ENCODE measurements at regions not wholly inside any gene's neighbourhood (a gene's known extent, or its start where the extent isn't known, plus 50 kb on each side); places are given as distances from the start of the nearest gene placed in this dataset.

DNA sequence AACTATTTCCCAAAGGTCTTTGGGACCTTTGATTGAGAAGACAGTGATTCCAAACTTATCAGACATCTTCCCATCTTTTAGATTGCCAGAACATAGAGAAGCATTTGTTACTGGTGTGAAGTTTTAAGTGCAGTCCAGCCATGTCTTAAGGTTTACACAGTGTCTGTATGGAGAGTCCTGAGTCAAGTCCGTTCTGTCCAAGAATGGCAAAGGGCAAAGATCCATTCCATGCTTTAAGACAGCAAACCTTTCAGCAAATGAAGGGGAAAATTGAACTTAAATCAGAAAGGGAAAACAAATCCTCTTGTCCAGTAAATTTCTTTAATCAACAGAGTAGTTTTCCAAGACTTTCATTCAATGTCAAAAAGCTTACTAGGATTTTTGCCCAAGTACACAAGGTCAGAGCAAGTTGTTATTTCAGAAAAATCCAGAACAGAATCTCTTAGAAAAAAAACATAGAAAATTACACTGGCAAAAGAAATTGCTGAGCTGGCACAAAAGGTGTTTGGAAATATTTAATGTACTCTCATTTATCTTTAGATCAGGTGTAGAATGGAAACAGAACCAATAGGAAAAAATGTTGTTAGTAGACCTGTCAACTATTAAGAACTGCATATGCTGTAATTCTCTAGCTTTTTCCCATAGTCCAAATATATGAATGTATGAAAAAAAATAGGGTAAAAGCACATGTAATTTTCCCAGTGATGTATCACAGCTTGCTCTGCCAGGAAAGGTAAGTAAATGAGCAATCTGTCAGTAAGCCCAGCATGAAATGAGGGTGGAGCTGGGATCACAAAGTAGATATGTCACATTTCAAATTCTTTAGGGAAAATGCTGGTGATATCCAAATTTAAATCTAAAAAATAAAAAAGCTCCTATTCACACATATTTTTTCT lies 1099.9 kb downstream of the TUSC7 start:
- TF ChIP-seq POLR2A (IDR thresholded peaks at IDR 0.05; ENCODE audit: control extremely low read depth in 1 of 2, low read depth in 2 of 2, low read length in 2 of 2) (no peak), CHD2 (IDR thresholded peaks at IDR 0.05; ENCODE audit: low read length) (no peak), TEAD4 (IDR thresholded peaks at IDR 0.05; ENCODE audit: low read depth, low read length) (no peak), E2F6 (IDR thresholded peaks at IDR 0.05) (no peak), ATF2 (IDR thresholded peaks at IDR 0.05; ENCODE audit: low read length) (no peak), POLR2AphosphoS5 (IDR thresholded peaks at IDR 0.05; ENCODE audit: low read depth, low read length) (no peak), EP300 (IDR thresholded peaks at IDR 0.05; ENCODE audit: borderline replicate concordance in 1 of 2, low read depth in 2 of 2, low read length in 2 of 2) (no peak), KDM4A (IDR thresholded peaks at IDR 0.05; ENCODE audit: low read depth, low read length, severe bottlenecking) (no peak)
- TF ChIP-seq, protein P1, sequence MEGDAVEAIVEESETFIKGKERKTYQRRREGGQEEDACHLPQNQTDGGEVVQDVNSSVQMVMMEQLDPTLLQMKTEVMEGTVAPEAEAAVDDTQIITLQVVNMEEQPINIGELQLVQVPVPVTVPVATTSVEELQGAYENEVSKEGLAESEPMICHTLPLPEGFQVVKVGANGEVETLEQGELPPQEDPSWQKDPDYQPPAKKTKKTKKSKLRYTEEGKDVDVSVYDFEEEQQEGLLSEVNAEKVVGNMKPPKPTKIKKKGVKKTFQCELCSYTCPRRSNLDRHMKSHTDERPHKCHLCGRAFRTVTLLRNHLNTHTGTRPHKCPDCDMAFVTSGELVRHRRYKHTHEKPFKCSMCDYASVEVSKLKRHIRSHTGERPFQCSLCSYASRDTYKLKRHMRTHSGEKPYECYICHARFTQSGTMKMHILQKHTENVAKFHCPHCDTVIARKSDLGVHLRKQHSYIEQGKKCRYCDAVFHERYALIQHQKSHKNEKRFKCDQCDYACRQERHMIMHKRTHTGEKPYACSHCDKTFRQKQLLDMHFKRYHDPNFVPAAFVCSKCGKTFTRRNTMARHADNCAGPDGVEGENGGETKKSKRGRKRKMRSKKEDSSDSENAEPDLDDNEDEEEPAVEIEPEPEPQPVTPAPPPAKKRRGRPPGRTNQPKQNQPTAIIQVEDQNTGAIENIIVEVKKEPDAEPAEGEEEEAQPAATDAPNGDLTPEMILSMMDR (IDR thresholded peaks at IDR 0.05; ENCODE audit: control extremely low read depth in 1 of 3, insufficient read depth in 1 of 3, low read depth in 1 of 3, low read length in 3 of 3), result no peak
